Esophagus mucosa (tissue), 1 donor: ENCODE measurements at regions not wholly inside any gene's neighbourhood (a gene's known extent, or its start where the extent isn't known, plus 50 kb on each side); places are given as distances from the start of the nearest gene placed in this dataset.

Source experiments
- ATAC-seq: fragments of 200-7000 bp; cut with Tn5 transposase; one replicate; pipeline ENCODE4 v1.9.1; 2020
- donor health status: DM: yes; HTN: yes; CAD: no.

GRCh38 chr4:159445692-159446091 lies 342.8 kb downstream of the RAPGEF2 start:
- ATAC-seq: no peak

GRCh38 chr4:159446266-159446976 lies 343.5 kb downstream of the RAPGEF2 start:
- peak; percentile 94 for ATAC-seq

GRCh38 chr4:159447296-159447695 lies 344.4 kb downstream of the RAPGEF2 start:
- ATAC-seq: no peak

GRCh38 chr4:159451006-159451405 lies 348.1 kb downstream of the RAPGEF2 start:
- no peak for ATAC-seq

GRCh38 chr4:159455675-159456237 lies 352.9 kb downstream of the RAPGEF2 start:
- no peak for ATAC-seq

- ATAC-seq: no peak
Observed at GRCh38 chr4:159460371-159460770, 357.5 kb downstream of the RAPGEF2 start.

- no peak for ATAC-seq
Observed at GRCh38 chr4:159463235-159463634, 360.4 kb downstream of the RAPGEF2 start.

- no peak for ATAC-seq
Observed at GRCh38 chr4:159464302-159464701, 361.4 kb downstream of the RAPGEF2 start.

GRCh38 chr4:159476886-159477285 lies 374.0 kb downstream of the RAPGEF2 start:
- no peak for ATAC-seq

GRCh38 chr4:159480826-159481225 lies 377.9 kb downstream of the RAPGEF2 start:
- ATAC-seq: no peak

GRCh38 chr4:159481936-159482335 lies 379.1 kb downstream of the RAPGEF2 start:
- ATAC-seq: peak; percentile 28

GRCh38 chr4:159483110-159483781 lies 380.4 kb downstream of the RAPGEF2 start:
- no peak for ATAC-seq

- peak; percentile 15 for ATAC-seq
Observed at GRCh38 chr4:159483782-159484741, 381.2 kb downstream of the RAPGEF2 start.

- ATAC-seq: no peak
Observed at GRCh38 chr4:159484864-159485263, 382.0 kb downstream of the RAPGEF2 start.

- ATAC-seq: peak; percentile 71
Observed at GRCh38 chr4:159487284-159487747, 384.4 kb downstream of the RAPGEF2 start.

- no peak for ATAC-seq
Observed at GRCh38 chr4:159489646-159490045, 386.8 kb downstream of the RAPGEF2 start.

- no peak for ATAC-seq
Observed at GRCh38 chr4:159495515-159496236, 392.8 kb downstream of the RAPGEF2 start.

- ATAC-seq: no peak
Observed at GRCh38 chr4:159496248-159496647, 393.4 kb downstream of the RAPGEF2 start.

- no peak for ATAC-seq
Observed at GRCh38 chr4:159497936-159498335, 395.1 kb downstream of the RAPGEF2 start.

- ATAC-seq: no peak
Observed at GRCh38 chr4:159498446-159499115, 395.7 kb downstream of the RAPGEF2 start.

GRCh38 chr4:159500861-159501260 lies 398.0 kb downstream of the RAPGEF2 start:
- no peak for ATAC-seq
